Body of pancreas (tissue), 4 donors: ENCODE measurements at regions not wholly inside any gene's neighbourhood (a gene's known extent, or its start where the extent isn't known, plus 50 kb on each side); places are given as distances from the start of the nearest gene placed in this dataset.

Experiments
- CTCF ChIP-seq, 7 experiments: fragments of 450-650 bp in 4 of 7; fragments of 200-600 bp in 3 of 7; sonication (generic) in 3 of 7; IDR thresholded peaks; one replicate each; pipeline ENCODE4 v1.5.1; 2016 to 2019; ENCODE audit warnings: antibody characterized with exemption in 7 of 7
- POLR2A ChIP-seq, 3 donors: fragments of 450-650 bp; IDR thresholded peaks; one replicate each; pipeline ENCODE4 v1.6.1; 2016; ENCODE audit warnings: antibody characterized with exemption in 3 of 3, mild to moderate bottlenecking in 2 of 3

- no peak for TF ChIP-seq CTCF (IDR thresholded peaks at IDR 0.05)
- TF ChIP-seq POLR2A (IDR thresholded peaks at IDR 0.05): no peak
These were observed 332.9 kb downstream of the BCAT1 start for GRCh38 chr12:24615967-24616411.
